Hematopoietic multipotent progenitor cell (in vitro differentiated cells): ENCODE measurements at regions not wholly inside any gene's neighbourhood (a gene's known extent, or its start where the extent isn't known, plus 50 kb on each side); places are given as distances from the start of the nearest gene placed in this dataset.
"Not testable (repeated sequence)": the region's sequence is repeated elsewhere in the genome, so short reads cannot be mapped to it uniquely, and the experiment has no call there.

ENCODE experiments used
- DNase-seq, 3 donors: peaks; one replicate each; pipeline ENCODE4 v3.0.0-alpha.2; 2011 to 2015; ENCODE audit warnings: low read depth in 2 of 3, low spot score in 2 of 3

- peak in 1 of 3 donors; percentile 51 for DNase-seq
Measured at GRCh38 chr16:29248306-29248939, 158.1 kb downstream of the NPIPB11 start.

DNA sequence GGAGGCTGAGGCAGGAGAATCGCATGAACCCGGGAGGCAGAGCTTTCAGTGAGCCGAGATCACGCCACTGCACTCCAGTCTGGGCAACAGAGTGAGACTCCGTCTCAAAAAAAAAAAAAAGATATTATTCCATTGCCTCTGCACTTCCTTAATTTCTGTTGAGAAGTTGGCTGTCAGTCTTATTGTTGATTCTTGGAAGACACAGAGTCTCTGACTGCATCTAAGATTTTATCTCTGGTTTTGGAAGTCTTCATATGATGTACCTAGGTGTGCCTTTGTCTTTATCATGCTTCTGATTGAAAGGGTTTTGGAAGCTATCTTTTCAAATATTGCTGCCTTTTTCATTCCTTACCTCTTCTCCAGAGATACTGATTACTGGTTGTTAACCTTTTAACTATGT is 160.4 kb downstream of the NPIPB11 start:
- DNase-seq: not testable (repeated sequence)

DNA sequence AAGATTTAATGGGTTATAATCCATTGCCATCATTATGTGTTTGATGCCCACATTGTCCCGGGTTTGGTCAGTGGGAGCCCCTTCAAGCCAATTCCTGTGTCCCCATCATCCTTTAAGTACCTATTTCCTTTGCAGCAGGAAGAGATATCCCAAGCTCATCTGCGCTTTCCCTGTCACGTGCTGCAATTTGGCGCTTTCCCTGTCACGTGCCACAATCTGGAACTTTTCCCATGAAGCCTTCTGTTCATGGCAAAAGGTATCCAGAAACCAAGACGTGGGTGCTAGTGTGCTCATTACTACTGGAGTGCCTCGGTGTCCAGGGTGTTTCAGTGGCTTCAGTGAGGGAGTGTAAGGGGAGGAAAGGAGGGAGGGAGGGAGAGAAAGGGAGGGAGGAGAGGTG is 168.5 kb downstream of the NPIPB11 start:
- DNase-seq: no peak

- DNase-seq: not testable (repeated sequence)
Measured at GRCh38 chr16:29237495-29237894, 169.0 kb downstream of the NPIPB11 start.

DNA sequence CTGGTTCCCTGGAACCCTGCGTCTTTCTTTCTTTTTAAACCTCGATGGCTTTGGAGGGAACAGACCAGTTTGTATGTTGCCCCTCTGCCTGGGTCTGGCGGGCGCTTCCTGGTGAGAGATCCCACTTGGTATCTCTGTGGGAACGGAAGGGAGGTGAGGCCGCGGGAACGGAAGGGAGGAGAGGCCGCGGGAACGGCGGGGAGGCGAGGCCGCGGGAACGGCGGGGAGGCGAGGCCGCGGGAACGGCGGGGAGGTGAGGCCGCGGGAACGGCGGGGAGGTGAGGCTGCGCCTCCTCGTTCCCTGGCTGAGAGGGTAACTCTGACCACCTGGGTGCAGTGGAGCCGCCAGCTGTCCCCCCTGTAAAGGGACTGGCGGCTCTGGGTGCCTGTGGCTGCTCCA is 169.5 kb downstream of the NPIPB11 start:
- not testable (repeated sequence) for DNase-seq

DNA sequence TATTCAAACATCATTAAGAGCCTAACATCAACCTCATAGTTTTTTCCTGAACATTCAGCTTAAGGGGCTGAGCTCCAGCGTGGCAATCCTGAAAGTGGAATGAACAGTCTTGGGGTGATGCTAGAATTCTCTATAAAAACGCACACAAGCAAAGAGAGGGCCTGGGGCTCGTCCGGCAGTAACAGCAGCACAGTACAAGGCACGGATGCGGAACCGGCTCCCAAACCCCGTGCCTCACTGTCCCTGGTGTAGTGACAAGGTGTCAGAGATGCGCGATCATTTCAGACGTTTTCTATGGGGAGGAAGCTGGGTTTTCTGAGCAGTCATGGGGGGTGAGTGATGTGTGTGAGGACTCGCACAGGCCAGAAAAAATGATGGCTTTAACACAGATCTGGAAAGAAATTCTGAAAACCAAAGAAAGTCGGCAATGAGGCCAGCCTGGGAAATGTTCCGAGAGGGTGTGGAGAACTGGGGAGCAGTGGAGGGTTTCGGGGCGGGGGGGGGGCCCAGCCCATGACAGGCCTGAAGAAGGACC is 170.6 kb downstream of the NPIPB11 start:
- not testable (repeated sequence) for DNase-seq

GRCh38 chr16:29234536-29235275 is 171.8 kb downstream of the NPIPB11 start:
- not testable (repeated sequence) for DNase-seq

- DNase-seq: not testable (repeated sequence)
Measured at GRCh38 chr16:29233705-29234404, 172.7 kb downstream of the NPIPB11 start.

DNA sequence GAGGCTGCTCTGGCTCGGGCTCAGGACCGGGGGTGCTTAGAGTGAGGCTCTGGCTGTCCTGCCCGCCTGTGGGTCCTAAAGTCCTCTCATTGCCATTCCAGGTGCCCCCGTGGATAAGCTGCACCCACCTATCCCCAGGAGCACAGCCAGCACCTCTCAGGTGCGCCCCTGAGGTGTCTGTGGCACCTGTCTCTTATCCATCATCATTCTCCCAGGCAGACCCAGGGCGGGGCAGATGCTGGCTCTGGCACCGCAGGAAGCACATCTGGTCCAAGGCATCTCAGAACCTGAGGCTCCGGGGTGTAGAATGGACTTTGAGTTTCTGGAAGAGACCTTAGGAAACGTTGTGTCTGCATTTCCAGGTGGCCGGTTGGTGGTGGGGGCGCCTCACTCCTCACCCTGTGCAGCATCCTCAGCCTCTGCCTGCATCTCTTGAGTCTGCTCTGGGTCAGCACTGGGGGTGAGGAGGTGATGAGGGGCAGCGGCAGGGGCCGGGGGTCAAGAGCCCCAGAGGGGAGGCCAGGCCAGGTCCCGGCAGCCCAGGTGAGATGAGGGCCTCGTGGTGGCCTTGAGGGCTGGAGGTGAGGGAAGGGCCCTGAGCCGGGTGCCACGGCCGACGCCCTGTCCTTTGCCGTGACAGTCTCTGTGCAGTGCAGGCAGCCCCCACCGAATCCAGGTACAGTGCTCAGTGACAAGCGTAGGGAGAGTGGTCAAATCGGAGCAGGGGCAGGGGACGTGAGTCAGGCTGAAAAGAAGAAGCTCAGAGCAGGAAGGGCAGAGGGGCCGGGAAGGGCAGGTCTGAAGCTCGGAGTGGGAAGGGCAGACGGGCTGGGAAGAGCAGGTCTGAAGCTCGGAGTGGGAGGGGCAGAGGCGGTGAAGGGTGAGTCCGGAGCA is 173.5 kb downstream of the NPIPB11 start:
- DNase-seq: no peak

GRCh38 chr16:29232160-29232705 is 174.3 kb downstream of the NPIPB11 start:
- not testable (repeated sequence) for DNase-seq

DNA sequence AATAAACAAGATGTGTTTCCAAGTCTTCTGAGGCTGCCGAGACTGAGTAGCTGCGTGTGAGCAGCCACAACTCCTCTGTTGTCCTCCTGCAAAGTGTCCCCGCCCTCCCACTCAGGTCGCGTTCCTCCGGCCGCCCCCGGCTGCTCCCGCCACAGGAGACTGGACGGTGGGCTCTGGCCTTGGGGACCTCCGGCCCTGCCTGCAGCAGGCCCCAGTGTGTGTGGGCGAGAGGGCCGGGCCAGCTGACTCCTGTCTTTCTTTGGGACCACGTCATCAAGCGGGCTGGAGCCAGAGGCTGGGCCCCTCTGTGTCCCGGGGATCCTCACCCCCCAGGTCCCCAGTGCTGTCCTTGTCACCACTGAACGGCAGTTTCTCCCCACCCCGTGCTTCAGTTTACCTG is 175.3 kb downstream of the NPIPB11 start:
- no peak for DNase-seq

- DNase-seq: no peak
Measured at GRCh38 chr16:29230671-29231096, 175.8 kb downstream of the NPIPB11 start.

DNA sequence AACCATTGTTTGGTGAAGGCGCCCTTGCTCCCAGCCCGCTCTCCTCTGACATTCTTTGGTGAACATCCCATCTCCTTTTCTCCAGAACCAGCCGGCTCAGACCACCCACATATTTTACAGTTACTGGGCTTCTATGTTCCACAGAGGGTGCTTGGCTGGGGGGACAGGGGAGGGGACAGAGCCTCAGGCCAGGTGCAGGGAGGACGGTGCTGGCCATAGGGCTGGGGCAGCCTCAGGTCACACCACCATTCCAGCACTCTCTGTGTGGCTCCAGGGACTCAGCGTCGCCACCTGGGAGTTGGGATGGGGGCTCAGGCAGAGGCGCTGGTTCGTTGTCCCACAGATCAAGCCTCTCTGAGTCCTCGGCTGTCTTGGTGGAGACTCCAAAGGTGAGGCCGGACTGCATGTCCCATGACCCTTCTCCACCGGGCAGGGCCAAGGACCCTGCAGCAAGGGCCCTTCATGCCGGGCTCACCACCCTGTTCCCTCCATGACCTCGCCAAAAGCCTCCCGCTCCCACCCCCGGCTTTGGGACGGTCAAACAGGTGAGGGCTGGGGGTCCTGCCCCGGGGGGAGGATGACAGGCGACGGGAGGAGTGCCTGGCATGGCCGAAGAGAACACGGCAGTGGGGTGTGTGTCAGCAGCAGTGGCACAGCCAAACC is 176.4 kb downstream of the NPIPB11 start:
- not testable (repeated sequence) for DNase-seq

GRCh38 chr16:29229616-29230005 is 176.9 kb downstream of the NPIPB11 start:
- DNase-seq: not testable (repeated sequence)

- DNase-seq: not testable (repeated sequence)
Measured at GRCh38 chr16:29228664-29229611, 177.6 kb downstream of the NPIPB11 start.

DNA sequence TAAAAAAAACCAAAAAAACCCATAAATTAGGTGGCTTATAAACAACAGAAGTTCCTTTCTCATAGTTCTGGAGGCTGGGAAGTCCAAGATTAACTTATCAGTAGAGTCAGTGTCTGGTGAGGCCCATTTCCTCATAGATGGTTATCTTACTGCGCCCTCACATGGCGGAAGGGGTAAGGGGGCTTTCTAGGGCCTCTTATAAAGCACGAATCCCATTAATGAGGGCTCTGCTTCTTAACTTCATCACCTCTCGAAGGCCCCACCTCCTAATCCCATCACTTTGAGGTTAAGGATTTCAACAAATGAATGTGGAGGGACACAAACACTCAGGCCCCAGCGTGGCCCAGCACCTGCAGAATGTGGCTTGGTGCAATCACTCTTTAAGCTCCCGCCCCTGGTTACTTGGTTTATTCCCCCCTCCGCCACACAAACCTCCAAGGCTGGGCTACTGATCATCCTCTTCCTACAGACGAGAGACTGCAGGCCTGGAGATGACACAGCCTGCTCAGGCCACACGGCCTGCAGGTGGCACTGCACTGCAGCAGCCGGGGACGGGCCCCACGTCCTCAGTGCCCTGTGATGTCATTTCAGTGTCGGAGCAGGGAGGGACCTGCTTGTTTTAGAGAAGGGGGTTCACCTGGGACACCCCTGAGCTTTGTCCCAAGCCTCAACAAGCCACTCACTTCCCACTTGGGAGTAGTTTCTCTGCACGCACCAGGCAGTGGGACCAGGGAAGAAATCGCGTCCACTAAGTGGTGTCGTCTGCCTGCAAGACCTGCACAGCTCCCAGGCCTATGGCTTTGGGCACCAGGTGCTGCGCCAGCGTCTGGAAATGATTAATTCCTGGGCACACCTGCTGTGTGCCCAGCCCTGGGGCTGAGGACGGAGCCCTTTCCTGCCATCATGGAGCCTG is 178.5 kb downstream of the NPIPB11 start:
- peak in 2 of 3 donors; percentile 41 to 56 for DNase-seq

GRCh38 chr16:29226782-29227181 is 179.7 kb downstream of the NPIPB11 start:
- DNase-seq: no peak
